Liver (tissue), 8 donors: ENCODE measurements at regions not wholly inside any gene's neighbourhood (a gene's known extent, or its start where the extent isn't known, plus 50 kb on each side); places are given as distances from the start of the nearest gene placed in this dataset.

Experiments used
- DNase-seq: peaks from one replicate; pipeline ENCODE4 v3.0.0-alpha.2; 2017; ENCODE audit warnings: low spot score
- H3K27ac ChIP-seq, 2 donors: one replicate each; pipeline ENCODE4 v1.7.0; 2013; ENCODE audit warnings: inconsistent platforms in 2 of 2, low read length in 2 of 2, control low read depth in 1 of 2, low read depth in 1 of 2, mild to moderate bottlenecking in 1 of 2
- H3K27me3 ChIP-seq, 4 donors: one replicate each; pipeline versions ENCODE4 v1.6.1 to v1.7.0; 2013; ENCODE audit warnings: low read length in 3 of 4, inconsistent platforms in 1 of 4, mild to moderate bottlenecking in 1 of 4, moderate library complexity in 1 of 4; ENCODE audit not compliant: control insufficient read depth in 4 of 4, insufficient read depth in 4 of 4
- H3K36me3 ChIP-seq, 4 donors: one replicate each; pipeline versions ENCODE4 v1.6.1 to v1.7.0; 2013; ENCODE audit warnings: low read length in 3 of 4, mild to moderate bottlenecking in 3 of 4, low read depth in 1 of 4, moderate library complexity in 1 of 4; ENCODE audit not compliant: control insufficient read depth in 4 of 4, insufficient read depth in 3 of 4
- H3K4me1 ChIP-seq, 4 donors: one replicate each; pipeline versions ENCODE4 v1.6.1 to v1.7.0; 2013; ENCODE audit warnings: low read length in 3 of 4, mild to moderate bottlenecking in 3 of 4, moderate library complexity in 1 of 4; ENCODE audit not compliant: control insufficient read depth in 4 of 4, insufficient read depth in 4 of 4
- H3K4me3 ChIP-seq, 3 donors: one replicate each; pipeline versions ENCODE4 v1.6.1 to v1.7.0; 2013; ENCODE audit warnings: low read length in 3 of 3, control low read depth in 1 of 3, low read depth in 1 of 3, mild to moderate bottlenecking in 1 of 3
- H3K9ac ChIP-seq, 2 donors: one replicate each; pipeline ENCODE4 v1.7.0; 2013; ENCODE audit warnings: low read length in 2 of 2, mild to moderate bottlenecking in 2 of 2, moderate library complexity in 2 of 2, control low read depth in 1 of 2, low read depth in 1 of 2
- H3K9me3 ChIP-seq, 4 donors: one replicate each; pipeline versions ENCODE4 v1.6.1 to v1.7.0; 2013; ENCODE audit warnings: low read length in 3 of 4; ENCODE audit not compliant: control insufficient read depth in 4 of 4
- EGR1 ChIP-seq, 2 donors: IDR thresholded peaks; 2 replicates each; pipeline ENCODE4 v1.6.1; 2016 to 2018; ENCODE audit warnings: antibody characterized with exemption in 2 of 2, low read depth in 2 of 2
- FOXA1 ChIP-seq: IDR thresholded peaks from 2 replicates; pipeline ENCODE4 v1.6.1; 2016; ENCODE audit warnings: antibody characterized with exemption
- FOXA2 ChIP-seq: IDR thresholded peaks from 2 replicates; pipeline ENCODE4 v1.6.1; 2016; ENCODE audit warnings: antibody characterized with exemption
- GABPA ChIP-seq, 2 donors: IDR thresholded peaks in 1 of 2; conservative IDR thresholded peaks in 1 of 2; 2 replicates each; pipeline ENCODE4 v1.6.1; 2016; ENCODE audit warnings: antibody characterized with exemption in 2 of 2, mild to moderate bottlenecking in 1 of 2, moderate library complexity in 1 of 2
- HNF4A ChIP-seq, 2 donors: conservative IDR thresholded peaks; 2 replicates each; pipeline ENCODE4 v1.6.1; 2016; ENCODE audit warnings: antibody characterized with exemption in 2 of 2, mild to moderate bottlenecking in 2 of 2
- HNF4G ChIP-seq: IDR thresholded peaks from 2 replicates; pipeline ENCODE4 v1.6.1; 2016; ENCODE audit warnings: antibody characterized with exemption
- JUND ChIP-seq, 2 donors: IDR thresholded peaks; 2 replicates each; pipeline ENCODE4 v1.6.1; 2016; ENCODE audit warnings: antibody characterized with exemption in 2 of 2
- NR2F2 ChIP-seq: IDR thresholded peaks from 2 replicates; pipeline ENCODE4 v1.6.1; 2016; ENCODE audit warnings: antibody characterized with exemption
- RAD21 ChIP-seq, 2 donors: IDR thresholded peaks; 2 replicates each; pipeline ENCODE4 v1.6.1; 2016; ENCODE audit warnings: antibody characterized with exemption in 2 of 2, mild to moderate bottlenecking in 2 of 2
- RXRA ChIP-seq, 2 donors: IDR thresholded peaks; 2 replicates each; pipeline ENCODE4 v1.6.1; 2017 to 2018; ENCODE audit warnings: antibody characterized with exemption in 2 of 2, mild to moderate bottlenecking in 1 of 2
- SP1 ChIP-seq: IDR thresholded peaks from 2 replicates; pipeline ENCODE4 v1.6.1; 2018; ENCODE audit warnings: antibody characterized with exemption, mild to moderate bottlenecking
- TAF1 ChIP-seq: conservative IDR thresholded peaks from 2 replicates; pipeline ENCODE4 v1.6.1; 2016; ENCODE audit warnings: antibody characterized with exemption, mild to moderate bottlenecking
- YY1 ChIP-seq: IDR thresholded peaks from 2 replicates; pipeline ENCODE4 v1.6.1; 2016; ENCODE audit warnings: antibody characterized with exemption, mild to moderate bottlenecking
- WGBS: extraction: QIAGEN DNeasy Blood & Tissue Kit; methylation state at CpG from one replicate; pipeline ENCODE4 v1.1.7; 2013; 5-methylcytosine and 5-hydroxymethylcytosine counted together
- TF ChIP-seq, protein P1 (sequence below): fragments of 150-350 bp; IDR thresholded peaks from 2 replicates; pipeline ENCODE4 v1.5.1; 2017; ENCODE audit warnings: improper control_type of control experiment, low read depth, low read length; ENCODE audit not compliant: missing input control
- TF ChIP-seq, protein P2 (sequence below): IDR thresholded peaks from 2 replicates; pipeline ENCODE4 v1.6.1; 2016; ENCODE audit warnings: antibody characterized with exemption
- TF ChIP-seq, protein P3 (sequence below): IDR thresholded peaks from 2 replicates; pipeline ENCODE4 v1.6.1; 2016; ENCODE audit warnings: antibody characterized with exemption
- TF ChIP-seq, protein P4 (sequence below): IDR thresholded peaks from 2 replicates; pipeline ENCODE4 v1.6.1; 2016; ENCODE audit warnings: antibody characterized with exemption
- donor health status: healthy.
- donor health status: healthy.
- donor health status: healthy.
- donor health status: healthy.
- donor health status: healthy.

DNA sequence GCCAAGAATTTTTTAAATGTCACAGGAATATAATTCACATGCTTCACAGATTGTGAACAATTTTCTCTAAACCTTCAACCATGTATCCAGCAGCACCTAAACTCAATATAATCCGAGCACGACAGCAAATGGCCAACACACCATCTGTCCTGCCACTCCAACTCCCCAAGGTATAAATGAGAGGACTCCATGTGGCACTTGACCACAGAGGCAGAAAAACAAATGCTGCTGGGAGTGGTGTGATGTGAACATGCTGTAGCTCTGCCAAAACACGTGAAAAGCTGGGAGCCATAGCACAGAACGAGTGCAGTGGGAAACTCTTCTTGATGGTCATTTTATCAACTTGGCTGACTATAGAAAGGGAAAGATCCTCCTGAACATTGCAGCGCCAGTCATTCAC lies 70.9 kb downstream of the LLPH start:
- H3K9ac ChIP-seq = no peak overlapping the region
- TF ChIP-seq, protein P1, sequence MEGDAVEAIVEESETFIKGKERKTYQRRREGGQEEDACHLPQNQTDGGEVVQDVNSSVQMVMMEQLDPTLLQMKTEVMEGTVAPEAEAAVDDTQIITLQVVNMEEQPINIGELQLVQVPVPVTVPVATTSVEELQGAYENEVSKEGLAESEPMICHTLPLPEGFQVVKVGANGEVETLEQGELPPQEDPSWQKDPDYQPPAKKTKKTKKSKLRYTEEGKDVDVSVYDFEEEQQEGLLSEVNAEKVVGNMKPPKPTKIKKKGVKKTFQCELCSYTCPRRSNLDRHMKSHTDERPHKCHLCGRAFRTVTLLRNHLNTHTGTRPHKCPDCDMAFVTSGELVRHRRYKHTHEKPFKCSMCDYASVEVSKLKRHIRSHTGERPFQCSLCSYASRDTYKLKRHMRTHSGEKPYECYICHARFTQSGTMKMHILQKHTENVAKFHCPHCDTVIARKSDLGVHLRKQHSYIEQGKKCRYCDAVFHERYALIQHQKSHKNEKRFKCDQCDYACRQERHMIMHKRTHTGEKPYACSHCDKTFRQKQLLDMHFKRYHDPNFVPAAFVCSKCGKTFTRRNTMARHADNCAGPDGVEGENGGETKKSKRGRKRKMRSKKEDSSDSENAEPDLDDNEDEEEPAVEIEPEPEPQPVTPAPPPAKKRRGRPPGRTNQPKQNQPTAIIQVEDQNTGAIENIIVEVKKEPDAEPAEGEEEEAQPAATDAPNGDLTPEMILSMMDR = no peak
- TF ChIP-seq HNF4A (conservative IDR thresholded peaks at IDR 0.05) (no peak), SP1 (no peak), NR2F2 (no peak), GABPA (IDR thresholded peaks at IDR 0.05 in 1 of 2, conservative IDR thresholded peaks at IDR 0.05 in 1 of 2) (no peak), RAD21 (IDR thresholded peaks at IDR 0.05) (no peak), FOXA2 (no peak), YY1 (no peak), TAF1 (no peak), HNF4G (no peak), EGR1 (IDR thresholded peaks at IDR 0.05; ENCODE audit: low read depth in 2 of 2) (no peak), JUND (IDR thresholded peaks at IDR 0.05) (no peak), RXRA (IDR thresholded peaks at IDR 0.05) (no peak)
- TF ChIP-seq, protein P2, sequence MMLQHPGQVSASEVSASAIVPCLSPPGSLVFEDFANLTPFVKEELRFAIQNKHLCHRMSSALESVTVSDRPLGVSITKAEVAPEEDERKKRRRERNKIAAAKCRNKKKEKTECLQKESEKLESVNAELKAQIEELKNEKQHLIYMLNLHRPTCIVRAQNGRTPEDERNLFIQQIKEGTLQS = no peak
- TF ChIP-seq, protein P3, sequence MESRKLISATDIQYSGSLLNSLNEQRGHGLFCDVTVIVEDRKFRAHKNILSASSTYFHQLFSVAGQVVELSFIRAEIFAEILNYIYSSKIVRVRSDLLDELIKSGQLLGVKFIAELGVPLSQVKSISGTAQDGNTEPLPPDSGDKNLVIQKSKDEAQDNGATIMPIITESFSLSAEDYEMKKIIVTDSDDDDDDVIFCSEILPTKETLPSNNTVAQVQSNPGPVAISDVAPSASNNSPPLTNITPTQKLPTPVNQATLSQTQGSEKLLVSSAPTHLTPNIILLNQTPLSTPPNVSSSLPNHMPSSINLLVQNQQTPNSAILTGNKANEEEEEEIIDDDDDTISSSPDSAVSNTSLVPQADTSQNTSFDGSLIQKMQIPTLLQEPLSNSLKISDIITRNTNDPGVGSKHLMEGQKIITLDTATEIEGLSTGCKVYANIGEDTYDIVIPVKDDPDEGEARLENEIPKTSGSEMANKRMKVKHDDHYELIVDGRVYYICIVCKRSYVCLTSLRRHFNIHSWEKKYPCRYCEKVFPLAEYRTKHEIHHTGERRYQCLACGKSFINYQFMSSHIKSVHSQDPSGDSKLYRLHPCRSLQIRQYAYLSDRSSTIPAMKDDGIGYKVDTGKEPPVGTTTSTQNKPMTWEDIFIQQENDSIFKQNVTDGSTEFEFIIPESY = no peak
- TF ChIP-seq, protein P4, sequence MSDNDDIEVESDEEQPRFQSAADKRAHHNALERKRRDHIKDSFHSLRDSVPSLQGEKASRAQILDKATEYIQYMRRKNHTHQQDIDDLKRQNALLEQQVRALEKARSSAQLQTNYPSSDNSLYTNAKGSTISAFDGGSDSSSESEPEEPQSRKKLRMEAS = no peak
- no peaks in the 10 kb centered on the region for H3K36me3 ChIP-seq
- no peak overlapping the region for H3K27ac ChIP-seq
- DNase-seq = no peak
- H3K9me3 ChIP-seq = no peaks in the 10 kb centered on the region
- no peaks in the 10 kb centered on the region for H3K27me3 ChIP-seq
- no peak overlapping the region for H3K4me3 ChIP-seq
- WGBS = 89% methylated on average over 5 of the region's 5 CpGs
- peaks cover 0 to 2% (median under 1%) of the 10 kb centered on the region in 4 donors for H3K4me1 ChIP-seq

DNA sequence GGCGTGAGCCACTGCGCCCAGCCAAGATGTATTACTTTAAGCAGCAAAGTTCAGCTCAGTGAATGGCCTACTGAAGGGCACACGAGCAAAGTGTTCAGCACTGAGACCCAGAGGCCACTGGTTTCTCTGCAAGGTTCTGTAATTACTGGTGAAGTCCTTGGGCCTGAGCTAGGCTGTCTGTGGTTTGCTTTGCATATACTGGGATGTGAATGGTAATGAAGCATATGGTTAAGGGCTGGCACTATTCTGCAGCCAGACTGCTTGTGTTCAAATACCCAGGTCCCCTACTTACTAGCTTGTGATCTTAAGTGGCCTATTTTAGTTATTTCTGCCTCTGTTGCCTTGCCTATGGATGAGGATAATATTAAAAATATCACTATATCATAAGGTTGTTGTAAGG lies 72.0 kb downstream of the LLPH start:
- TF ChIP-seq FOXA2 = no peak
- TF ChIP-seq, protein P4 = no peak
- TF ChIP-seq FOXA1 = no peak
- no peak for DNase-seq
- H3K9ac ChIP-seq = no peak overlapping the region
- H3K9me3 ChIP-seq = no peaks in the 10 kb centered on the region
- H3K4me1 ChIP-seq = peaks cover 0 to 2% (median under 1%) of the 10 kb centered on the region in 4 donors
- no peaks in the 10 kb centered on the region for H3K27me3 ChIP-seq
- 94% methylated on average over 3 of the region's 3 CpGs for WGBS
- no peaks in the 10 kb centered on the region for H3K36me3 ChIP-seq
- H3K4me3 ChIP-seq = no peak overlapping the region
- H3K27ac ChIP-seq = no peak overlapping the region
